ENCODE measurements at regions not wholly inside any gene's neighbourhood (a gene's known extent, or its start where the extent isn't known, plus 50 kb on each side); places are given as distances from the start of the nearest gene placed in this dataset.
"Not testable (repeated sequence)": the region's sequence is repeated elsewhere in the genome, so short reads cannot be mapped to it uniquely, and the experiment has no call there.

- H3K36me3 ChIP-seq (replicated peaks in 1 of 2): no peaks in the 10 kb centered on the region
- DNase-seq: no peak
- intact Hi-C loops (cut with DNase I): no loop called here
- H3K27me3 ChIP-seq: no peaks in the 10 kb centered on the region
- H3K4me3 ChIP-seq: no peak overlapping the region
- TF ChIP-seq, protein P1, sequence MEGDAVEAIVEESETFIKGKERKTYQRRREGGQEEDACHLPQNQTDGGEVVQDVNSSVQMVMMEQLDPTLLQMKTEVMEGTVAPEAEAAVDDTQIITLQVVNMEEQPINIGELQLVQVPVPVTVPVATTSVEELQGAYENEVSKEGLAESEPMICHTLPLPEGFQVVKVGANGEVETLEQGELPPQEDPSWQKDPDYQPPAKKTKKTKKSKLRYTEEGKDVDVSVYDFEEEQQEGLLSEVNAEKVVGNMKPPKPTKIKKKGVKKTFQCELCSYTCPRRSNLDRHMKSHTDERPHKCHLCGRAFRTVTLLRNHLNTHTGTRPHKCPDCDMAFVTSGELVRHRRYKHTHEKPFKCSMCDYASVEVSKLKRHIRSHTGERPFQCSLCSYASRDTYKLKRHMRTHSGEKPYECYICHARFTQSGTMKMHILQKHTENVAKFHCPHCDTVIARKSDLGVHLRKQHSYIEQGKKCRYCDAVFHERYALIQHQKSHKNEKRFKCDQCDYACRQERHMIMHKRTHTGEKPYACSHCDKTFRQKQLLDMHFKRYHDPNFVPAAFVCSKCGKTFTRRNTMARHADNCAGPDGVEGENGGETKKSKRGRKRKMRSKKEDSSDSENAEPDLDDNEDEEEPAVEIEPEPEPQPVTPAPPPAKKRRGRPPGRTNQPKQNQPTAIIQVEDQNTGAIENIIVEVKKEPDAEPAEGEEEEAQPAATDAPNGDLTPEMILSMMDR (IDR thresholded peaks at IDR 0.05): no peak
- TF ChIP-seq POLR2A (IDR thresholded peaks at IDR 0.05): no peak
- H3K27ac ChIP-seq: no peak overlapping the region
- H3K4me1 ChIP-seq (replicated peaks in 1 of 2): no peaks in the 10 kb centered on the region
- H3K9me3 ChIP-seq (replicated peaks in 1 of 3): no peaks in the 10 kb centered on the region
Measured at GRCh38 chr9:78146241-78146640, 89.6 kb upstream of the CEP78 start.

DNA sequence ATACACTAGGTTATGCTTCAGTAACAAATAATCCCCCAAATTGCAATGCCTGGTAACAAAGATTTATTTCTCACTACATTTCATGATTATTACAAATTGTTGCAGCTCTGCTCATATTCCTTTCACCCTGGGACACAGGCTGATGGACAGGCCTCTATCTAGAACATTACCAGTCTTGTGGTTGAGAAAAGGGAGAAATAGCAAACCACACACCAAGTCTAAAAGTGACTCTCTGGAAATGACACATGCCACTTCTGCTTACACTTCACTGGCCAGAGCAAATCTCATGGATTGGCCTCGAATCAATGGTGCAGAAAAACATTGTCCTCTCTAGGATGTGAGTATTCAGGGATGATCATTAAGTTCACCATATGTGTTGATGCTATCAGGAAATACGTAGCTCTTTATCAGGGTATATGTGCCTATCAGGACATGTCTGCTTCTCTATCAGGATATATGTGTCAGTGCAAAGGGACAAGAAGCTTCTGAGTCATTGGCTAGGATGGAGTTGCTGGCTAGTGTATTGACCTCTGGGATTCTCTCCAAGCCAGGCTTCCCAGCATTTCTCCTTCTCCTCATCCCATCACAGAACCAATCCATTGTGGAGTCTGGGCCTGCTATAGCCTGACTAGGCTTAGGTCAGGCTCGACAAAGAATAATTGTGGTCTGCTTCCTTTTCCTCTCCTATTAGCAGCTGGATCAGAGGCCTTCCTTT, 91.1 kb upstream of the CEP78 start:
- DNase-seq: peak in 3 of 7 donors; percentile 14 to 55 (median 24)
- no peaks in the 10 kb centered on the region for H3K9me3 ChIP-seq (replicated peaks in 1 of 3)
- H3K4me3 ChIP-seq: no peak overlapping the region
- H3K4me1 ChIP-seq (replicated peaks in 1 of 2): no peaks in the 10 kb centered on the region
- intact Hi-C loops (cut with DNase I): no loop called here
- H3K27me3 ChIP-seq: no peaks in the 10 kb centered on the region
- TF ChIP-seq POLR2A (IDR thresholded peaks at IDR 0.05): no peak
- TF ChIP-seq, protein P1 (IDR thresholded peaks at IDR 0.05): no peak
- H3K36me3 ChIP-seq (replicated peaks in 1 of 2): no peaks in the 10 kb centered on the region
- WGBS, 4 donors: 55 to 74% (median 61%) methylated on average over 3 of the region's 3 CpGs
- H3K27ac ChIP-seq: peak overlapping the region in 1 of 5 donors; percentile 29

DNA sequence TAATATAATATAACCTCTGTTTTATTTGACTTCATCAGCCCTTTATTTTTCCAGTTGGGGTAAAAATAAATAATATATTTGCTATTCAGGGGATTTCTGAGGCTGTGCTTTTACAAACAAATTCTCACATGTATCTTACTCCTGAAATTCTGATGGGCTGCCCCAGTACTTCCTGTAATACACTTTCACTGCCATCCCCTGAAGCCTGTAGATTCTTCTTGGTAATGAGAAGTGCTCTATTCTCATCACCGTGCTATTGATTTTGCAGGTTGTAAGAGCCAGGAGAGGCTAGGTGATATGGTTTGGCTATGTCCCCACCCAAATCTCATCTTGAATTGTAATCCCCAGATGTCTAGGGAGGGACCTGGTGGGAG, 91.9 kb upstream of the CEP78 start:
- no peaks in the 10 kb centered on the region for H3K4me1 ChIP-seq (replicated peaks in 1 of 2)
- intact Hi-C loops (cut with DNase I): no loop called here
- H3K4me3 ChIP-seq: no peak overlapping the region
- no peaks in the 10 kb centered on the region for H3K9me3 ChIP-seq (replicated peaks in 1 of 3)
- 89 to 100% (median 96%) methylated on average over 1 of the region's 1 CpG for WGBS, 4 donors
- TF ChIP-seq POLR2A (IDR thresholded peaks at IDR 0.05): no peak
- TF ChIP-seq, protein P1 (IDR thresholded peaks at IDR 0.05): no peak
- no peak overlapping the region for H3K27ac ChIP-seq
- H3K36me3 ChIP-seq (replicated peaks in 1 of 2): no peaks in the 10 kb centered on the region
- no peak for DNase-seq
- H3K27me3 ChIP-seq: no peaks in the 10 kb centered on the region

DNA sequence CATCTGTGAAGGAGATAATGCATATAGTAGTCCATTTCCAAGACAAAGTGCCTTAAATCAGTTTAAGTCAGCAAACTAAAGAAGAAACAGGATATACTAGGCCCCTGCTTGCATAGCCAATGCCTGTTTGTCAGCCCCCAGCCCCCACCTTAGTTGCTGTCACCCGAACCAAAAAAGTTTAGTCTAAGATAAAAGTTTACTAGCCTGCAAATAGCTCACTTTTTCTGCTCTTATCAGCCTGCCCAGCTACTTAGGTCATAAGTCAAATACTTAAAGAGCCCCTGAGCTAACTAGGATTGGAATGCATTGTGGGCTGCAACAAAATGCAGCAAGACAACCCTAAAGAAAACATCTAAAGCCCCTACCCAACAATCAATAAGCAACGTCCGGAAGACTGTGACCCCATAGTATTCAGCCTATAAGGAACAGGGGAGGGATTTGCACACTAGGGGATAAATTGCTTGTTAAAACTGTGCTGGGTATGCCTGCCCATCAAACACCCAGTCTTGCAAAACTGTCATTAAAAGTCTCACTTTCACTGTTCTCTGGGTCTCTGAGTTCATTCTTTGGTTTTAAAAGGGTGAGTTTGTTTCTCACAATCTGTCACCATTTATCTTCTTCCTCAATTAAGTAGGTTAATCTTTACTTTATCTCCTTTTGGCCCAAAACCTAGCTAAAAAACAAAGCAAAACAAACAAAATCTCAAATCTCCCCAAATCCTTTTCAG, 92.4 kb upstream of the CEP78 start:
- Histone ChIP-seq H3K36me3 (replicated peaks in 1 of 2) (no peaks in the 10 kb centered on the region), H3K4me3 (no peak overlapping the region), H3K27me3 (no peaks in the 10 kb centered on the region), H3K4me1 (replicated peaks in 1 of 2) (no peaks in the 10 kb centered on the region), H3K27ac (no peak overlapping the region), H3K9me3 (replicated peaks in 1 of 3) (no peaks in the 10 kb centered on the region)
- 52 to 69% (median 67%) methylated on average over 3 of the region's 3 CpGs for WGBS, 4 donors
- TF ChIP-seq, protein P1 (IDR thresholded peaks at IDR 0.05): no peak
- TF ChIP-seq POLR2A (IDR thresholded peaks at IDR 0.05): no peak
- intact Hi-C loops (cut with DNase I): no loop called here
- DNase-seq: no peak

- H3K36me3 ChIP-seq (replicated peaks in 1 of 2); DNase-seq; H3K4me3 ChIP-seq; H3K9me3 ChIP-seq (replicated peaks in 1 of 3); H3K27ac ChIP-seq; intact Hi-C loops (cut with DNase I); H3K27me3 ChIP-seq; H3K4me1 ChIP-seq (replicated peaks in 1 of 2): not testable (repeated sequence)
- 86 to 93% (median 88%) methylated on average over 3 of the region's 3 CpGs for WGBS, 4 donors
Measured at GRCh38 chr9:78142264-78142663, 93.6 kb upstream of the CEP78 start.

Measured in adrenal gland (tissue), 9 donors.